Choroid plexus epithelial cell (primary cell): ENCODE measurements at regions not wholly inside any gene's neighbourhood (a gene's known extent, or its start where the extent isn't known, plus 50 kb on each side); places are given as distances from the start of the nearest gene placed in this dataset.

Experiments
- DNase-seq: peaks from one replicate; pipeline ENCODE4 v3.0.0-alpha.2; 2010; ENCODE audit warnings: low read depth
- H3K4me3 ChIP-seq: 2 replicates; pipeline ENCODE4 v1.5.1; 2011; ENCODE audit warnings: low read depth, mild to moderate bottlenecking, control low read depth, low read length, moderate library complexity
- TF ChIP-seq, protein P1 (sequence below): conservative IDR thresholded peaks from 2 replicates; pipeline ENCODE4 v1.5.1; 2011; ENCODE audit warnings: low read depth, mild to moderate bottlenecking, control low read depth, inconsistent platforms, low read length, moderate library complexity

DNA sequence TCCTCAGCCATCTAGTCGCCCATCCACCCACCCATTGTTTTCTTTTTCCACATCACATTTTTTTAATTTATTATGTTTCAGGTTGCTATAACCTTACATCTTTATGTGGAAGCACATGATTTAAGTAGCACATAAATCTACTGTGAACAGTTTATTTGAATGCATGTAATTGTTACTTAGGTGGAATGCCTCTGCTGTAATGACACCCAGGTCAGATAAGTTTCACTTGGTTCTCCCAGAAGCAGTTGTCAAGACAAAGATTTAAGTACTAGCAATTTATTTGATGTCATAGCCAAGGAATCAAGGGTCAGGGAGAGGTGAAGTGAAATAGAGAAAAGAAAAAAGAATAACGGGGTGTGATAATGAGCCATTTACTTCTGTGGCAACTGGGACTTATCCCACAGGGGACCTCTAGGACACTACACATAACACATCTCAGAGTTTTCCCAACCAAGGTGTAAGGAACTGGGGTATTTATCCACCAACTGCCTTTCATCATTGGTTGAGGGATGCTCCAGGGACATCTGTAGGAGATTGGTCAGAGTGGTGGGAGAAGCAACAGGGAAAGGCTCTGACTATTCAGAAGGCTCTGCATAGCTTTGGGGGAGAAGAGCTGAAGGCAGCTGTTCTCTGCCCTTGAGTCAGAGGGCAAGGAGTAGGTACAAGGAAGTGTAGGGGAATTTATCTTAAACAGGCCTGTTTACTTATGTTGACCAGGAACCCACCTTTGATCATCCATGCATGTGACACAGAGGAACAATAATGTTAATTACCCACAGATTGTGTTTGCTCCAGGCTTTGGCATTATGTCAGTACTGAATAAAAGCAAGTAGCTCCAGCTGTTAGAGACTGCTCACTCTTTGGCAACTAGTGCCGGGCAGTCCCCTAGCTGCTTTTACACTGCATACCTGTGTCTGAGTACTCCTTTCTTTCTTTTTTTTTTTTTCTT lies 94.8 kb downstream of the CD200R1L start:
- TF ChIP-seq, protein P1, sequence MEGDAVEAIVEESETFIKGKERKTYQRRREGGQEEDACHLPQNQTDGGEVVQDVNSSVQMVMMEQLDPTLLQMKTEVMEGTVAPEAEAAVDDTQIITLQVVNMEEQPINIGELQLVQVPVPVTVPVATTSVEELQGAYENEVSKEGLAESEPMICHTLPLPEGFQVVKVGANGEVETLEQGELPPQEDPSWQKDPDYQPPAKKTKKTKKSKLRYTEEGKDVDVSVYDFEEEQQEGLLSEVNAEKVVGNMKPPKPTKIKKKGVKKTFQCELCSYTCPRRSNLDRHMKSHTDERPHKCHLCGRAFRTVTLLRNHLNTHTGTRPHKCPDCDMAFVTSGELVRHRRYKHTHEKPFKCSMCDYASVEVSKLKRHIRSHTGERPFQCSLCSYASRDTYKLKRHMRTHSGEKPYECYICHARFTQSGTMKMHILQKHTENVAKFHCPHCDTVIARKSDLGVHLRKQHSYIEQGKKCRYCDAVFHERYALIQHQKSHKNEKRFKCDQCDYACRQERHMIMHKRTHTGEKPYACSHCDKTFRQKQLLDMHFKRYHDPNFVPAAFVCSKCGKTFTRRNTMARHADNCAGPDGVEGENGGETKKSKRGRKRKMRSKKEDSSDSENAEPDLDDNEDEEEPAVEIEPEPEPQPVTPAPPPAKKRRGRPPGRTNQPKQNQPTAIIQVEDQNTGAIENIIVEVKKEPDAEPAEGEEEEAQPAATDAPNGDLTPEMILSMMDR, result no peak
- H3K4me3 ChIP-seq, result no peak overlapping the region
- DNase-seq, result no peak

DNA sequence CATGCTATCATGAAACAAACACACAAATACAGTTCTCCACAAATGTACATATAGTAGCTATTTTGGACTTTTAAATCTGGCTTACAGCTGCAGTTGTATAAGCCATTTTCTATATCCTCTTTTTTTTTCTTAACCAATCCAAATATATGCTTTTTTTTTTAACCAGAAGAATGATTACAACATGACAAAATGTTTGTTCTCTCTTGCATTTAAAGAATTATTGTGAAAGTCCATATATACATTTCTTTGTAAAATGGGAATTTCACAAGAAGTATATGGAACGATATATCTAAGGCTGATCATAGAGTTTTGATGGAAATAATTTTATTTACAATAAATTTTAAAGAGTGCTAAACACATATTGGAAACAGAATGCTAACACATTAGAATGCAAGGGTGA lies 95.6 kb downstream of the CD200R1L start:
- no peak for DNase-seq
- TF ChIP-seq, protein P1, result no peak
- no peak overlapping the region for H3K4me3 ChIP-seq

DNA sequence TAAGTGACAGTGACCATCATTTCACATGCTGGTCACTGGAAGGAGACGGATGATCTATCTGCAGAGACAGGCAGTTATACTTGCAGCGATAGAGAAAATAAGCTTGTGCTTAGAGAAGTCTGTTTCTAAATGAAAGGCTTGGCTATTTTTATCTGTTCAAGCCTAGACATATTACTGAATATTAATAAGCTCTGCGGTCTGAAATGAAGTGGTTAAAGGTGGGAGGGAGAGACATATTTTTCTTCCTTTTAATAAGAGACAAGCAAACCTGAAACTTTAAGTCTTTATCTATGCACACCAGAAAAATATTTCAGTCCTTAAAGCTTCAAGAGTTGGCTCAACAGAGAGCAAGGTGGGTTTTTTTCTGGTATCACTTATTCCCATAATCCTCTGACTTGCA lies 99.0 kb downstream of the CD200R1L start:
- TF ChIP-seq, protein P1, result no peak
- H3K4me3 ChIP-seq, result no peak overlapping the region
- no peak for DNase-seq

DNA sequence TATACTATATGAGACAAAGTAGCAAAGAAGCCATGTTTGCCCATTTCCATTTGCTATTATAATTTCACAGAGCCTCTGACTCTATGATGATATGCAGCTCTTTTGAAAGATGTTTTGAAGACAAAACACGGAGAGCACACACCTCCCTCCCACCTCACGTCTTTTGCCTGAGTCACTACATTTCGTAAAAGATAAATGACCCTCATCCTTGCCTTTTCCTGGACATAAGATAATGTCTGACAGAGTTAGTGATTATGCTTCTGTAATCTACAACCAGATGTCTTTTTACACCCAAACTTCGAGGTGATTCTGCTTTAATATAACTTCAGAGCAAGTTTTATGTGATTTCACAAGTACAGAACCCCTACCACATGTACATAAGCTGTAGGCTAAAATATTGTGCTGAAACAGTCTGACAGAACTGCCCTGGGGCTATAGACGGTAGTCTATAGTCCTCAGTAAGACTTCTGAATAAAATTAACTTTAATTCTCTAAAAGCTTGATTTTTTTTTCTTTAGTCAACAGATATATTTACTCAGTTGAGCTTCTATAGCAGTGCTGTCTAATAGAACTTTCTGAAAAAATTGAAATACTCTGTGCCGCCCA lies 99.9 kb downstream of the CD200R1L start:
- DNase-seq, result peak; percentile 79
- TF ChIP-seq, protein P1, result no peak
- no peak overlapping the region for H3K4me3 ChIP-seq

DNA sequence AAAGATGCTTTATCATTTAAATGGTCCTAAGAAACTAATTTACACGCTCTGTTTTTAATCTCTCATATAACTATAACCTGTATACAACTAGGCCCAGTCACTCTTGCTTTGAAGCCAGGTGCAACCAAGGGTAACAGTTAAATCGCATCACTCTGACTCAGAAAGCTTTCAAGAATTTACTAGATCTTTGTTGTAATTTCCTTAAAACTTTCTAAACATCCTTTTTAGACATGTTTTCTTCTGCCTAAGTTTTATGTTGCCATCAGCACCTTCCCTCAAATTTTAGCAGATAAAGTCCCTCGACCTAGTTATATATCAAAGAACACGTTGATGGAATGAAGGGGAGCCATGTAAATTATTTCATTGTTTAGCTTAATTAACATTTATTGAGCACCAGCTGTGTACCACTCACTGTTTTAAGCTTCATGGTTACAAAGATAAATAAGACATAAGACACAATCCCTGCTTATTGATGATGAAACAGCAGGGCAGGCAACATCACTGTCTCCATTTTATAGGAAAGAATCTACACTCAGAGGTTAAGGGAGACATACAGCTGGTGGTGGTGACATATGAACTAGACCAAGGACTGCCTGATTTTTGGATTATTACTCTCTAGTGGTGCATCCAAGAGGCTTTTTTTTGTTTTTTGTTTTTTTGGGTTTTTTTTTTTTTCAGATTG lies 101.0 kb downstream of the CD200R1L start:
- DNase-seq, result no peak
- TF ChIP-seq, protein P1, result no peak
- no peak overlapping the region for H3K4me3 ChIP-seq

DNA sequence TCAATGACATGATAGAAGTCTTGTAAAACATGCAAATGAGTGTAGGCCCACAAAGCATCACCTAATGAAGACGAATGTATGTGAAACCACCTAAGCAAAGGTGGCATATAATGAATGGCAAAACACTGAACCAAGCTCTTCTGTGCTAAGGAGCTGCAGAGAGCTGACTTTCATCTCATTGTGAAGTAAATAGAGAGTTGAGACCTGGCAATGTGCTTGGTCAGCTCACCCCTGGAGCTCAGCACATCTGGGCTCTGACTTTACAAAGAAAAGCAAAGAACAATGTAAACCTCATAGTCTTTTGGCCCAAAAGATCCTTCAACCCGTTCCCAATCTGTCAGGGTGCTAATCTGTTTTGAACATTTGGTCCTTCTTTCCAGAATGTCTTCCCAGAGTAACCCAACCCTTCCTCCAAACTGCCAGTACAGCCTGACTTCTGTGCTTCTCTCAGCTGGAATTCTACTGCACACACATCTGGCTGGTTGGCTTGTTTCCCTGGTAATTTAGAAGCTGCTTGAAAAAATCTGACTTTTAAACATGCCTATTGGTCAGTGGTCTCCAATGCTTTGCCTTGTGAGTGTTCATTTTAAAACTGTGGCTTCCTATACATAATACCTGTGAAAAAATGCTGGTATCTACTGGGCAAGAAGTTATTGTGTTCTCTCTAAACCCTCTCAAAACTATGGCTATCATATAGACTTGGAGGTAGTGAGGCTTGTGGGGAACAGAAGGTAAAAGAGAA lies 101.7 kb downstream of the CD200R1L start:
- TF ChIP-seq, protein P1, result no peak
- peak; percentile 53 for DNase-seq

More for the DNA sequence above, 101.7 kb downstream of the CD200R1L start:
- H3K4me3 ChIP-seq, result no peak overlapping the region
